Ovary (tissue), 3 donors: ENCODE measurements at regions not wholly inside any gene's neighbourhood (a gene's known extent, or its start where the extent isn't known, plus 50 kb on each side); places are given as distances from the start of the nearest gene placed in this dataset.

Source experiments
- EP300 ChIP-seq: sonication (generic); formaldehyde crosslinking; IDR thresholded peaks from one replicate; pipeline ENCODE4 v1.6.1; 2017; ENCODE audit warnings: antibody characterized with exemption
- POLR2A ChIP-seq: fragments of 450-650 bp; IDR thresholded peaks from one replicate; pipeline ENCODE4 v1.6.1; 2017; ENCODE audit warnings: antibody characterized with exemption, mild to moderate bottlenecking, moderate library complexity
- TF ChIP-seq, protein P1 (sequence below), 3 donors: fragments of 450-650 bp in 2 of 3; fragments of 200-600 bp in 1 of 3; IDR thresholded peaks; one replicate each; pipeline versions ENCODE4 v1.5.1 to v1.8.0; 2016 to 2022; ENCODE audit warnings: antibody characterized with exemption in 3 of 3, mild to moderate bottlenecking in 1 of 3
- donor health status: DM: no; HTN: no; CAD: no.

DNA sequence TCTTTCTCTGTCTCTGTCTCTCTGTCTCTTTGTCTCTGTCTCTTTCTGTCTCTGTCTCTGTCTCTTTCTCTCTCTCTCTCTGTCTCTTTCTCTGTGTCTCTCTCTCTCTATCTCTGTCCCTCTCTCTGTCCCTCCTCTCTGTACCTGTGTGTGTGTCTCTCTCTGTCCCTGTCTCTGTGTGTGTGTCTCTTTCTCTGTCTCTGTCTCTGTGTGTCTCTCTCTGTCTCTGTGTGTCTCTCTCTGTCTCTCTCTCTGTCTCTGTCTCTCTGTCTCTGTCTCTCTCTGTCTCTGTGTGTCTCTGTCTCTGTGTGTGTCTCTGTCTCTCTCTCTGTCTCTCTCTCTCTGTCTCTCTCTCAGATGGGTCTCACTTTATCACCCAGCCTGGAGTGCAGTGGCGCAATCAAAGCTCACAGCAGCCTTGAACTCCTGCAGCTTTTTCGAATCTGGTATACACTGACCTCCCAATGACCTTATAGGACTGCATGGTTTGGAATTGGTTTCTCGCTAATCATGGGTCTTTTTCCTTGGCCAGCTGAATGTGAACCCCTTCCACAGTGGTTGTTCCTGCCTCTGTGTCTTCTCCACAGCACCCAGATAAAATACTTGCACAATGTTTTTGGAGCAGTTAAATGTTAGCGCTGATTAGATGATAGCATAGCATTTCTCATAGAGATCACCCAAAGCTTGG, 102.6 kb upstream of the KLHL25 start:
- TF ChIP-seq, protein P1, sequence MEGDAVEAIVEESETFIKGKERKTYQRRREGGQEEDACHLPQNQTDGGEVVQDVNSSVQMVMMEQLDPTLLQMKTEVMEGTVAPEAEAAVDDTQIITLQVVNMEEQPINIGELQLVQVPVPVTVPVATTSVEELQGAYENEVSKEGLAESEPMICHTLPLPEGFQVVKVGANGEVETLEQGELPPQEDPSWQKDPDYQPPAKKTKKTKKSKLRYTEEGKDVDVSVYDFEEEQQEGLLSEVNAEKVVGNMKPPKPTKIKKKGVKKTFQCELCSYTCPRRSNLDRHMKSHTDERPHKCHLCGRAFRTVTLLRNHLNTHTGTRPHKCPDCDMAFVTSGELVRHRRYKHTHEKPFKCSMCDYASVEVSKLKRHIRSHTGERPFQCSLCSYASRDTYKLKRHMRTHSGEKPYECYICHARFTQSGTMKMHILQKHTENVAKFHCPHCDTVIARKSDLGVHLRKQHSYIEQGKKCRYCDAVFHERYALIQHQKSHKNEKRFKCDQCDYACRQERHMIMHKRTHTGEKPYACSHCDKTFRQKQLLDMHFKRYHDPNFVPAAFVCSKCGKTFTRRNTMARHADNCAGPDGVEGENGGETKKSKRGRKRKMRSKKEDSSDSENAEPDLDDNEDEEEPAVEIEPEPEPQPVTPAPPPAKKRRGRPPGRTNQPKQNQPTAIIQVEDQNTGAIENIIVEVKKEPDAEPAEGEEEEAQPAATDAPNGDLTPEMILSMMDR (IDR thresholded peaks at IDR 0.05) = no peak
- no peak for TF ChIP-seq POLR2A
- no peak for TF ChIP-seq EP300
